Suprapubic skin (tissue), 4 donors: ENCODE measurements at regions not wholly inside any gene's neighbourhood (a gene's known extent, or its start where the extent isn't known, plus 50 kb on each side); places are given as distances from the start of the nearest gene placed in this dataset.

ENCODE experiments used
- DNase-seq, 2 donors: peaks; one replicate each; pipeline ENCODE4 v3.0.0-alpha.2; 2019; ENCODE audit warnings: low spot score in 2 of 2
- H3K27ac ChIP-seq: fragments of 200-600 bp; sonication (generic); one replicate; pipeline ENCODE4 v1.5.1; 2019
- H3K27me3 ChIP-seq: fragments of 200-600 bp; sonication (generic); one replicate; pipeline ENCODE4 v1.5.1; 2019
- H3K36me3 ChIP-seq: fragments of 200-600 bp; sonication (generic); one replicate; pipeline ENCODE4 v1.5.1; 2019
- H3K4me1 ChIP-seq: fragments of 200-600 bp; sonication (generic); one replicate; pipeline ENCODE4 v1.5.1; 2019
- H3K4me3 ChIP-seq: fragments of 200-600 bp; sonication (generic); one replicate; pipeline ENCODE4 v1.5.1; 2019; ENCODE audit warnings: mild to moderate bottlenecking
- H3K9me3 ChIP-seq: fragments of 200-600 bp; sonication (generic); one replicate; pipeline ENCODE4 v1.5.1; 2019
- CTCF ChIP-seq, 2 donors: fragments of 200-600 bp in 1 of 2; fragments of 450-650 bp in 1 of 2; sonication (generic) in 1 of 2; IDR thresholded peaks; one replicate each; pipeline ENCODE4 v1.5.1; 2016 to 2019; ENCODE audit warnings: antibody characterized with exemption in 2 of 2, mild to moderate bottlenecking in 1 of 2, moderate library complexity in 1 of 2
- EP300 ChIP-seq: sonication (generic); formaldehyde crosslinking; IDR thresholded peaks from one replicate; pipeline ENCODE4 v1.6.1; 2017; ENCODE audit warnings: antibody characterized with exemption
- POLR2A ChIP-seq, 2 donors: fragments of 450-650 bp; IDR thresholded peaks; one replicate each; pipeline ENCODE4 v1.6.1; 2017; ENCODE audit warnings: antibody characterized with exemption in 2 of 2, mild to moderate bottlenecking in 2 of 2, moderate library complexity in 2 of 2
- POLR2AphosphoS5 ChIP-seq, 3 donors: sonication (generic); formaldehyde crosslinking; IDR thresholded peaks; one replicate each; pipeline ENCODE4 v1.6.1; 2017; ENCODE audit warnings: antibody characterized with exemption in 3 of 3
- WGBS: methylation state at CpG from one replicate; pipeline ENCODE4 v1.1.5; 2018; 5-methylcytosine and 5-hydroxymethylcytosine counted together

GRCh38 chr10:129258283-129258923 lies 208.6 kb upstream of the MGMT start:
- no peaks in the 10 kb centered on the region for H3K27me3 ChIP-seq
- H3K36me3 ChIP-seq, result no peaks in the 10 kb centered on the region
- no peak overlapping the region for H3K4me3 ChIP-seq
- no peaks in the 10 kb centered on the region for H3K9me3 ChIP-seq
- 43% methylated on average over 9 of the region's 9 CpGs for WGBS
- TF ChIP-seq POLR2A (IDR thresholded peaks at IDR 0.05) (no peak), CTCF (IDR thresholded peaks at IDR 0.05) (no peak), POLR2AphosphoS5 (IDR thresholded peaks at IDR 0.05) (no peak), EP300 (no peak)
- H3K4me1 ChIP-seq, result peaks cover 10% of the 10 kb centered on the region
- H3K27ac ChIP-seq, result peak overlapping the region; percentile 71
- no peak for DNase-seq

DNA sequence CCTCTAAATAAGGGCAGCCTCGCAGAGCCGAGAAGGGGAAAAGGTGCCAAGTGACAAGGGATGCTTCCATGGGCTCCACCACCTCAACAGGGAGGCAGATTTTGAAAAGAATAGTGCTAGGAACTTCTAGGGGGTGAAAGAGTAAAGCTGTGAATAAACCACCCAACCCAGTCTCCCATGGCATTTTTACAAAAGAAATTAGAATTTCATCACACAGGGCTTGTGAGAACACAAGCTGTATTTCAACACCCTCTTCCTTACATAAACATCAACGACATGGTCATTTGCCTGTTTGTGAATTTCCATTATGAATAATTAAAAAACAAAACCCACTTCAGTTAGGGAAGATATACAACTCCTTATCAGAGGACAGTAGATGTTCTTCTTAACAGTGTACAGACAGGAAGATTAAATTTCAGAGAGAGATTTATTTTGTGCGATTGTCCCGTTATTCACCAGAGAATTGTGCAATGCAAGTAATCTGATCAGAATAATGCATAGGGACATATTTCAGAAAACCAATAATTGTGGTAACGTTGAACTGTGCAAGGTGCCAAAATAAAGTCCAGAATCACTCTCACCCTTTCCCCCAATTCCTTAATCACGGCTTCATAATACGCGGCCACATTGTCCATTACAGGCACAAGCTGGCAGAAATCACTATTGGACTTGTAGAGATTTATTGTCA lies 207.8 kb upstream of the MGMT start:
- Histone ChIP-seq H3K9me3 (no peaks in the 10 kb centered on the region), H3K4me1 (peaks cover 10% of the 10 kb centered on the region), H3K27me3 (no peaks in the 10 kb centered on the region), H3K36me3 (no peaks in the 10 kb centered on the region), H3K4me3 (no peak overlapping the region), H3K27ac (peak overlapping the region; percentile 71)
- DNase-seq, result no peak
- TF ChIP-seq POLR2A (IDR thresholded peaks at IDR 0.05) (no peak), CTCF (IDR thresholded peaks at IDR 0.05) (no peak), POLR2AphosphoS5 (IDR thresholded peaks at IDR 0.05) (no peak), EP300 (no peak)
- WGBS, result 63% methylated on average over 9 of the region's 9 CpGs

DNA sequence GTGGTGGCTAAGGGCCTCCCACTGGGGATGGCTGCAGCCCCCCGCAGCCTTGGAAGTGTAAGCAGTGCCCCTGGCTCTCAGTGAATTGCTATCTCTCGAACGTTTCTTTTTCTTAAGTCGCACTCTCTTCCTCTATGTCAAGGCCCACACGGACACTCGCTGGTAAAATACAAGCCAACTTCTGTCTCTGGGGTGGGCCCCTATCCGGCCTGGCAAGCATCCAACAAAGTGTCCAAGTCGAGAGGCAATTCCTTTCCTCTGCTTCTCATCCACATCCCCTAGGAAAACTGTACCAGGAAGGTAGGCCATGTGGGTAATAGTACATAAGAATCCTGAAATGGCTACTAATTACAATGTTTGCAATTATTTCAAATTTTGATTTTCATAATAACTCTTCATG lies 194.9 kb upstream of the MGMT start:
- DNase-seq, result no peak
- Histone ChIP-seq H3K4me1 (no peaks in the 10 kb centered on the region), H3K36me3 (no peaks in the 10 kb centered on the region), H3K4me3 (no peak overlapping the region), H3K9me3 (no peaks in the 10 kb centered on the region), H3K27me3 (no peaks in the 10 kb centered on the region), H3K27ac (no peak overlapping the region)
- no peak for TF ChIP-seq CTCF (IDR thresholded peaks at IDR 0.05)
- no peak for TF ChIP-seq POLR2AphosphoS5 (IDR thresholded peaks at IDR 0.05)
- TF ChIP-seq EP300, result no peak
- no peak for TF ChIP-seq POLR2A (IDR thresholded peaks at IDR 0.05)
- 60% methylated on average over 8 of the region's 8 CpGs for WGBS

- no peaks in the 10 kb centered on the region for H3K36me3 ChIP-seq
- 82% methylated on average over 5 of the region's 5 CpGs for WGBS
- no peak for TF ChIP-seq POLR2A (IDR thresholded peaks at IDR 0.05)
- TF ChIP-seq POLR2AphosphoS5 (IDR thresholded peaks at IDR 0.05), result no peak
- TF ChIP-seq CTCF (IDR thresholded peaks at IDR 0.05), result no peak
- TF ChIP-seq EP300, result no peak
- H3K9me3 ChIP-seq, result no peaks in the 10 kb centered on the region
- no peak overlapping the region for H3K4me3 ChIP-seq
- H3K27ac ChIP-seq, result no peak overlapping the region
- H3K4me1 ChIP-seq, result no peaks in the 10 kb centered on the region
- no peaks in the 10 kb centered on the region for H3K27me3 ChIP-seq
- DNase-seq, result no peak
Observed at GRCh38 chr10:129272866-129273650, 194.0 kb upstream of the MGMT start.

DNA sequence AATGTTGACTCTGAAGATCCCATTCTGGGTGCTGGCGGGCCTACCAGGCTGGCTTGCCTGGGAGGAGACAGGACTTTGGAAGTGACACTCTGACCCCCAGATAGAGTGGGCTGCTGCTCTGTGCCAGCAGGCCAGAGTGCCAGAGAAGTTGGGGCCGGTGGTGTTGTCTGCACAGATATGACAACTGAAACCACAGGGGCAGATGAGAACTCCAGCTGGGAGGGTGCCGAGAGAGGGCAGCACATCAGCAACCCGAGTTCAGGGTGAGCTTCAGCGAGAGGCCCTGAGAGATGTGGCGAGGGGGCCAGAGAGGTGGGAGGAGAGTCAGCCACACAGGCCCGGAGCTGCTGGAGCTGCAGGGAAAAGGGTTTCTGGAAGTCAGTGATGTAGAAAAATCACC lies 193.2 kb upstream of the MGMT start:
- no peaks in the 10 kb centered on the region for H3K36me3 ChIP-seq
- H3K4me3 ChIP-seq, result no peak overlapping the region
- WGBS, result 92% methylated on average over 7 of the region's 7 CpGs
- no peaks in the 10 kb centered on the region for H3K4me1 ChIP-seq
- no peaks in the 10 kb centered on the region for H3K9me3 ChIP-seq
- no peaks in the 10 kb centered on the region for H3K27me3 ChIP-seq
- TF ChIP-seq POLR2A (IDR thresholded peaks at IDR 0.05), result no peak
- no peak for TF ChIP-seq EP300
- TF ChIP-seq CTCF (IDR thresholded peaks at IDR 0.05), result no peak
- no peak for DNase-seq
- H3K27ac ChIP-seq, result no peak overlapping the region
